ENCODE measurements at regions not wholly inside any gene's neighbourhood (a gene's known extent, or its start where the extent isn't known, plus 50 kb on each side); places are given as distances from the start of the nearest gene placed in this dataset.

DNA sequence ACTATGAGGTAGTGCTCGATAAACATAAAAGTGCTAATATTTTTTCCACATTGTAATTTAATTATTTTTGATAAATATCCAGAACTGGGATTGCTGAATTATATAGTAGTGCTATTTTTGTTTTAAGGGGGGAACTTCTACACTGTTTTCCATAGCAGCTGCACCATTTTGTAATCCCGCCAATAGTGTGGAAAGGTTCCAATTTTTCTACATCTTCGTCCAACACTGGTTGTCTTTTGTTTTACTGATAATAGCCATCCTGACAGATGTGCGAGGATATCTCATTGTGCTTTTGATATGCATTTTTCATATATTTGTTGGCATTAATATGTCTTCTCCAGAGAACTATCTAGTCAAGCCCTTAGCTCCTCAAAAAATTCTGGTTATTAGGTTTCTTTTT, 259.6 kb upstream of the KCNJ16 start:
- ATAC-seq (no peak), DNase-seq (no peak)
- H3K27ac ChIP-seq = no peak overlapping the region
- H3K9me3 ChIP-seq = no peaks in the 10 kb centered on the region
- no peaks in the 10 kb centered on the region for H3K36me3 ChIP-seq
- TF ChIP-seq CTCF (IDR thresholded peaks at IDR 0.05 in 4 of 5, conservative IDR thresholded peaks at IDR 0.05 in 1 of 5) = no peak
- TF ChIP-seq POLR2A (IDR thresholded peaks at IDR 0.05) = no peak
- H3K4me3 ChIP-seq = no peak overlapping the region
- no peaks in the 10 kb centered on the region for H3K4me1 ChIP-seq
- no peaks in the 10 kb centered on the region for H3K27me3 ChIP-seq
- in situ Hi-C loops (cut with MboI; ENCODE audit: low sequenced_read_pairs in 4 of 4) = no loop called here
- intact Hi-C loops (cut with DNase I; ENCODE audit: low total_unique reads) = no loop called here

- H3K4me1 ChIP-seq = no peaks in the 10 kb centered on the region
- in situ Hi-C loops (cut with MboI; ENCODE audit: low sequenced_read_pairs in 4 of 4) (no loop called here), intact Hi-C loops (cut with DNase I; ENCODE audit: low total_unique reads) (no loop called here)
- TF ChIP-seq CTCF (IDR thresholded peaks at IDR 0.05 in 4 of 5, conservative IDR thresholded peaks at IDR 0.05 in 1 of 5) (no peak), POLR2A (IDR thresholded peaks at IDR 0.05) (no peak)
- ATAC-seq (no peak), DNase-seq (no peak)
- H3K27ac ChIP-seq = no peak overlapping the region
- no peaks in the 10 kb centered on the region for H3K36me3 ChIP-seq
- H3K27me3 ChIP-seq = no peaks in the 10 kb centered on the region
- H3K9me3 ChIP-seq = no peaks in the 10 kb centered on the region
- H3K4me3 ChIP-seq = no peak overlapping the region
Observed at GRCh38 chr17:69818467-69818866, 256.6 kb upstream of the KCNJ16 start.

- no peak for DNase-seq
- TF ChIP-seq POLR2A (IDR thresholded peaks at IDR 0.05) (no peak), CTCF (IDR thresholded peaks at IDR 0.05 in 4 of 5, conservative IDR thresholded peaks at IDR 0.05 in 1 of 5) (no peak)
- no peaks in the 10 kb centered on the region for H3K27me3 ChIP-seq
- no peaks in the 10 kb centered on the region for H3K36me3 ChIP-seq
- H3K27ac ChIP-seq = no peak overlapping the region
- H3K4me1 ChIP-seq = no peaks in the 10 kb centered on the region
- no peaks in the 10 kb centered on the region for H3K9me3 ChIP-seq
- intact Hi-C loops (cut with DNase I; ENCODE audit: low total_unique reads) (no loop called here), in situ Hi-C loops (cut with MboI; ENCODE audit: low sequenced_read_pairs in 4 of 4) (no loop called here)
- no peak for ATAC-seq
- H3K4me3 ChIP-seq = no peak overlapping the region
Observed at GRCh38 chr17:69819316-69820087, 255.5 kb upstream of the KCNJ16 start.

- Histone ChIP-seq H3K36me3 (no peaks in the 10 kb centered on the region), H3K27me3 (no peaks in the 10 kb centered on the region), H3K27ac (no peak overlapping the region), H3K4me1 (no peaks in the 10 kb centered on the region), H3K4me3 (no peak overlapping the region), H3K9me3 (no peaks in the 10 kb centered on the region)
- DNase-seq (no peak), ATAC-seq (no peak)
- intact Hi-C loops (cut with DNase I; ENCODE audit: low total_unique reads) (no loop called here), in situ Hi-C loops (cut with MboI; ENCODE audit: low sequenced_read_pairs in 4 of 4) (no loop called here)
- TF ChIP-seq CTCF (IDR thresholded peaks at IDR 0.05 in 4 of 5, conservative IDR thresholded peaks at IDR 0.05 in 1 of 5) (no peak), POLR2A (IDR thresholded peaks at IDR 0.05) (no peak)
Observed at GRCh38 chr17:69820876-69821473, 254.1 kb upstream of the KCNJ16 start.
